ENCODE measurements at regions not wholly inside any gene's neighbourhood (a gene's known extent, or its start where the extent isn't known, plus 50 kb on each side); places are given as distances from the start of the nearest gene placed in this dataset.
A peak's percentile ranks its signal among the peaks of the same experiment; 100 is the strongest.

DNA sequence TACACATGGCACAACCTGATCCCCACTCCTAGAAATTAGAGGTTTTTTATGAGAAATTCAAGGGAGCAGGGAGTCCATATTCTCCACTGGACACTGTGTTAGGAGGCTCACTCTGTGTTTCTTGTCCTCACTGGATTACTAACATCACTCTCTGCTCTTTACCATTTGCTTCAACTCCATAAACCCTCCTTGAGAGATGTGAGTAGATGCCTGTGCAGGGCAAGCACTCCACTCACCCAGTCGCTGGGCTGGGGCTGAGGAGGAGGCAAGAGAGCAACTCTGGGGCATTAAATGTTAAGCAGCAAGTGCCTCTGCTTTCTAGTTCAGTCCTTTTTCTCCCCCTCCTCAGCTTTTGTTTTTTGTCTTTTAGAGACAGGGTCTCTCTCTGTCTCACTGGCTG lies 115.1 kb downstream of the LARP7 start:
- no peak for DNase-seq (ENCODE audit: extremely low read depth, low read depth)
- TF ChIP-seq, protein P1, sequence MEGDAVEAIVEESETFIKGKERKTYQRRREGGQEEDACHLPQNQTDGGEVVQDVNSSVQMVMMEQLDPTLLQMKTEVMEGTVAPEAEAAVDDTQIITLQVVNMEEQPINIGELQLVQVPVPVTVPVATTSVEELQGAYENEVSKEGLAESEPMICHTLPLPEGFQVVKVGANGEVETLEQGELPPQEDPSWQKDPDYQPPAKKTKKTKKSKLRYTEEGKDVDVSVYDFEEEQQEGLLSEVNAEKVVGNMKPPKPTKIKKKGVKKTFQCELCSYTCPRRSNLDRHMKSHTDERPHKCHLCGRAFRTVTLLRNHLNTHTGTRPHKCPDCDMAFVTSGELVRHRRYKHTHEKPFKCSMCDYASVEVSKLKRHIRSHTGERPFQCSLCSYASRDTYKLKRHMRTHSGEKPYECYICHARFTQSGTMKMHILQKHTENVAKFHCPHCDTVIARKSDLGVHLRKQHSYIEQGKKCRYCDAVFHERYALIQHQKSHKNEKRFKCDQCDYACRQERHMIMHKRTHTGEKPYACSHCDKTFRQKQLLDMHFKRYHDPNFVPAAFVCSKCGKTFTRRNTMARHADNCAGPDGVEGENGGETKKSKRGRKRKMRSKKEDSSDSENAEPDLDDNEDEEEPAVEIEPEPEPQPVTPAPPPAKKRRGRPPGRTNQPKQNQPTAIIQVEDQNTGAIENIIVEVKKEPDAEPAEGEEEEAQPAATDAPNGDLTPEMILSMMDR (IDR thresholded peaks at IDR 0.05; ENCODE audit: low read depth, low read length), result no peak

DNA sequence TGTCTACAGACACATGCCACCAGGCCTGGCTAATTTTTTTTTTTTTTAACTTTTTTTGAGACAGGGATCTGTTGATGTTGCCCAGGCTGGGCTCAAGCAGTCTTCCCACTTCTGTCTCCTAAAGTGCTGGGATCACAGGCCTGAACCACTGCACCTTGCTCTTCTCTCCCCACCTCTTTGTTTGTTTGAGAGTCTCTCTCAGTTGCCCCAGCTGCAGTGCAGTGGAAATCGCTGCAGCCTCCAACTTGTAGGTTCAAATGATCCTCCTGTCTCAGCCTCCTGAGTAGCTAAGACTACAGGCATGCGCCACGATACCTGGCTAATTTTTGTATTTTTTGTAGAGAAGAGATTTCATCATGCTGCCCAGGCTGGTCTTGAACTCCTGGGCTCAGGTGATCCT lies 115.6 kb downstream of the LARP7 start:
- DNase-seq (ENCODE audit: extremely low read depth, low read depth), result no peak
- TF ChIP-seq, protein P1 (IDR thresholded peaks at IDR 0.05; ENCODE audit: low read depth, low read length), result no peak

- TF ChIP-seq, protein P1 (IDR thresholded peaks at IDR 0.05; ENCODE audit: low read depth, low read length), result no peak
- DNase-seq (ENCODE audit: extremely low read depth, low read depth), result no peak
These were observed 116.4 kb downstream of the LARP7 start for GRCh38 chr4:112753333-112753732.

DNA sequence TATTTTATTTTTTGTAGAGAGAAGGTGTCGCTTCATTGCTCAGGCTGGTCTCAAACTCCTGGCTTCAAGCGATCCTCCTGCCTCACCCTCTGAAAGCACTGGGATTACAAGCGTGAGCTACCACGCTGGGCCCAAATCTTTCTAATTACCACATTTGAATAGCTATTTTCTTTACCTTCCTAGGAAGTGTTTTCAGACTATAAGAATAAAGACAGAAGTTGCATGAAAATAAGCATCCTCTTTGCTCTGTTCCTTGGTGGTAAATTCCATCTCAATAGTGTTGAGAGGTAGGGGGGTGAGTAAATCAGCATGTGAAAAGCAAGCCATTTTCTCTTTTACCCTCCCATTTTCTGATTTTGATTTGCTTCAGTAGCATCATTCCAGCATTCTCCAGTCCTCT lies 122.4 kb downstream of the LARP7 start:
- TF ChIP-seq, protein P1 (IDR thresholded peaks at IDR 0.05; ENCODE audit: low read depth, low read length), result no peak
- DNase-seq (ENCODE audit: extremely low read depth, low read depth), result no peak

DNA sequence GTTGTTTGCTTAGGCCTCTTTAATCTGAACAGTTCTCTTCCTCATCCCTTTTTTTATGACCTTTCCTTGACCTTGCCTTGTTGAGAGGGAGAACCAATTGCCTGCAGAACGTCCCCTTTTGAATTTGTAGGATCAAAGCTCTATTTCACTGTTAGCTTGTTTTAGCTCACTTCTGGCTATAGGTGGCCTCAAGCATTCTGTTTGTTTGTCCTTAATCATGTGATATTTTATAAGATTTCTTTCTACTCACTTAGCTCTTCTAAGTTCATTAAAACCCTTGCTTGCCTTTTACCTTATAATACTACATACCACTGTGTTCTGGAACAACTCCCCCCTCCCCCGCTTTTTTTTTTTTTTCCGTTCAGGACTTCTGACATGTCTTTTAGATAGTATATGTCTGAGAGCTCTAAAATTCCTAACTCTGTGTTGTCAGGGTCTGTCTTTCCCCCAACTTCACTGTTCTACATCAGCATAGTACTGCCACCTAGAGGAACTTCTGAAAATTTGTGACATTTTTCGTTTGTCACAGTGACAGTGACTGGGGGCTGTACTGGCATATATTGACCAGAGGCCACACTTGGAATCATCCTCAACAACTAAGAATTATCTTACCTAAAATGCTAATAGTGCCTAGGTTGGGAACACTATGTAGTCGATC lies 128.5 kb downstream of the LARP7 start:
- DNase-seq (ENCODE audit: extremely low read depth, low read depth), result no peak
- TF ChIP-seq, protein P1 (IDR thresholded peaks at IDR 0.05; ENCODE audit: low read depth, low read length), result peak; percentile 46

DNA sequence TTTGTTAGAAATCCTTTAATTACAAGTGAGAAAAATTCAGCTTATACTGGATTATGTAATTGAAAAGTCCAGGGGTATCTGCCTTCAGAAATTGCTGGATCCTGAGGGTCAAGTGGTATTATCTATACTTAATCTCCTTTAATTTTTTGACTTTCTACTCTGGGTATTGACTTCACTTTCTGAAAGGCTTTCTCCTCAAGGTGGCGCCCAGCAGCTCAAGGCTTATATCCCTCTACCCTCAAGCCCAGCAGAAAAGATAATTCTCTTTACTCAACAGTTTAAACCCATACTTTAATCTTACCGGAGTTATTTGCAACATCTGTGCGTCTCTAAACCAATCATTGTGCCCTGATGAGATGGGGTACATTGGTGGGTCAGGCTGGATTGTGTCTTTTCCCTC lies 129.5 kb downstream of the LARP7 start:
- TF ChIP-seq, protein P1 (IDR thresholded peaks at IDR 0.05; ENCODE audit: low read depth, low read length), result peak; percentile 66
- peak; percentile 4 for DNase-seq (ENCODE audit: extremely low read depth, low read depth)

- DNase-seq (ENCODE audit: extremely low read depth, low read depth), result no peak
- TF ChIP-seq, protein P1 (IDR thresholded peaks at IDR 0.05; ENCODE audit: low read depth, low read length), result no peak
These were observed 130.4 kb downstream of the LARP7 start for GRCh38 chr4:112767386-112767785.
